GM18861 (cell line): ENCODE measurements at regions not wholly inside any gene's neighbourhood (a gene's known extent, or its start where the extent isn't known, plus 50 kb on each side); places are given as distances from the start of the nearest gene placed in this dataset.
"Not testable (repeated sequence)": the region's sequence is repeated elsewhere in the genome, so short reads cannot be mapped to it uniquely, and the experiment has no call there.

Source experiments
- ATAC-seq: cut with Tn5 transposase; IDR thresholded peaks from one replicate; pipeline ENCODE4 v1.9.1; 2021; ENCODE audit not compliant: unreplicated experiment

GRCh38 chr1:120941066-120941465 is 51.5 kb downstream of the PPIAL4A start:
- ATAC-seq: not testable (repeated sequence)

GRCh38 chr1:120941836-120942217 is 52.3 kb downstream of the PPIAL4A start:
- not testable (repeated sequence) for ATAC-seq

- peak; percentile 62 for ATAC-seq
Observed at GRCh38 chr1:120942218-120942944, 52.8 kb downstream of the PPIAL4A start.

- not testable (repeated sequence) for ATAC-seq
Observed at GRCh38 chr1:120942945-120943319, 53.4 kb downstream of the PPIAL4A start.

GRCh38 chr1:120944691-120945090 is 55.1 kb downstream of the PPIAL4A start:
- not testable (repeated sequence) for ATAC-seq

GRCh38 chr1:120945122-120945521 is 55.6 kb downstream of the PPIAL4A start:
- ATAC-seq: not testable (repeated sequence)

- not testable (repeated sequence) for ATAC-seq
Observed at GRCh38 chr1:120947114-120947513, 57.5 kb downstream of the PPIAL4A start.

- ATAC-seq: not testable (repeated sequence)
Observed at GRCh38 chr1:120949724-120950123, 60.2 kb downstream of the PPIAL4A start.

GRCh38 chr1:120950633-120951032 is 61.1 kb downstream of the PPIAL4A start:
- not testable (repeated sequence) for ATAC-seq

- ATAC-seq: not testable (repeated sequence)
Observed at GRCh38 chr1:120951100-120951499, 61.5 kb downstream of the PPIAL4A start.

- ATAC-seq: not testable (repeated sequence)
Observed at GRCh38 chr1:120952207-120952870, 62.8 kb downstream of the PPIAL4A start.

GRCh38 chr1:120952871-120953265 is 63.3 kb downstream of the PPIAL4A start:
- ATAC-seq: not testable (repeated sequence)

GRCh38 chr1:120954736-120955135 is 65.2 kb downstream of the PPIAL4A start:
- ATAC-seq: no peak

- ATAC-seq: not testable (repeated sequence)
Observed at GRCh38 chr1:120955961-120956360, 66.4 kb downstream of the PPIAL4A start.

- not testable (repeated sequence) for ATAC-seq
Observed at GRCh38 chr1:120966018-120966417, 76.4 kb downstream of the PPIAL4A start.

- ATAC-seq: not testable (repeated sequence)
Observed at GRCh38 chr1:120972863-120973262, 83.3 kb downstream of the PPIAL4A start.

- not testable (repeated sequence) for ATAC-seq
Observed at GRCh38 chr1:120973836-120974235, 84.3 kb downstream of the PPIAL4A start.

- ATAC-seq: not testable (repeated sequence)
Observed at GRCh38 chr1:120977279-120977678, 87.7 kb downstream of the PPIAL4A start.

- ATAC-seq: not testable (repeated sequence)
Observed at GRCh38 chr1:120981489-120982094, 92.0 kb downstream of the PPIAL4A start.

- not testable (repeated sequence) for ATAC-seq
Observed at GRCh38 chr1:120994614-120995013, 105.0 kb downstream of the PPIAL4A start.

- peak; percentile 64 for ATAC-seq
Observed at GRCh38 chr1:120995025-120995424, 105.5 kb downstream of the PPIAL4A start.
